ENCODE measurements at regions not wholly inside any gene's neighbourhood (a gene's known extent, or its start where the extent isn't known, plus 50 kb on each side); places are given as distances from the start of the nearest gene placed in this dataset.

- Mint-ChIP-seq H3K36me3 (no peaks in the 10 kb centered on the region), H3K27ac (no peak overlapping the region), H3K4me3 (no peak overlapping the region), H3K4me1 (no peaks in the 10 kb centered on the region), H3K9me3 (no peaks in the 10 kb centered on the region)
- ATAC-seq (no peak), DNase-seq (ENCODE audit: low spot score in 2 of 2) (no peak)
Measured at GRCh38 chr2:128776461-128777195, 458.0 kb upstream of the HS6ST1 start.

DNA sequence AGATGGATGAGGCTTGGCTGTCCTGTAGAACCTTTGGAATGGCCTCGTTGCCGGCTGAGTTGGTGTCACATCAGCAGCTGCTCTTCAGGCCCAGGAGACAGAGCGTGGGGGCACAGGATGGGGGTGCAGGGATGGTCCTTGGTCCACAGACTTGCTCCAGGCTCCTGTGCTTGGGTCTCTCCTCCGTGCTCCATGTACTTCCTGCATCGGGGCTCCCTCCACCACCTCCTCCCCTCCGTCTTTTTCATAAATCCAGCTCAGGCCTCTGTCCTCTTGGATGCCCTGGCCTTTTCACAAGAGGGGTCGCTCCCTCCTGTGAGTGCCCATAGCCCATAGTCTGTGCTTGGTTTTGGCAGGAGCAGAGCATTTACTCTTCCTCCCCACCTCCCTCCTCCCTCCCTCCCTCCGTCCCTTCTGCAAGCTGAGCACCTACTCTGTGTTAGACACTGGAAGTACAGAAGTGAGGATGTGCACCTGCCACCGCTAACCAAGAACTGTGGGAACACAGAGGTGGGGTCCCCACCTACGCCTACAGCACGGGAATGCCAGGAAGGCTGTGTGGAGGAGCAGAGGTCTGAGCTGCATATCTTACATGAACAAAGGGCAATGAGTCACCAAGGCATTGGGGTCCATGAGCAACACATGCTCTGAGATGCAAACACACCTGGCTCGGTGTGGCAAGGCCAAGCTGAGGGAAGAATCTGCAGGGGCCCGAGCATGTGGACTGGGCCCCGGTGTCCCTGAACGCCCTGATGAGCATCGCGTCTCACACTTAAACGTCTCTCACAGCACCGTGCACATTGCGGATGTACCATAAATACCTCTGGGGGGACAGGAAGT lies 458.7 kb upstream of the HS6ST1 start:
- DNase-seq (ENCODE audit: low spot score in 2 of 2) (no peak), ATAC-seq (no peak)
- H3K4me3 Mint-ChIP-seq: no peak overlapping the region
- H3K36me3 Mint-ChIP-seq: no peaks in the 10 kb centered on the region
- H3K27ac Mint-ChIP-seq: no peak overlapping the region
- no peaks in the 10 kb centered on the region for H3K4me1 Mint-ChIP-seq
- no peaks in the 10 kb centered on the region for H3K9me3 Mint-ChIP-seq

- no peaks in the 10 kb centered on the region for H3K9me3 Mint-ChIP-seq
- no peak overlapping the region for H3K4me3 Mint-ChIP-seq
- H3K27ac Mint-ChIP-seq: no peak overlapping the region
- no peak for ATAC-seq
- no peaks in the 10 kb centered on the region for H3K36me3 Mint-ChIP-seq
- H3K4me1 Mint-ChIP-seq: no peaks in the 10 kb centered on the region
- no peak for DNase-seq (ENCODE audit: low spot score in 2 of 2)
Measured at GRCh38 chr2:128778843-128779242, 460.2 kb upstream of the HS6ST1 start.

DNA sequence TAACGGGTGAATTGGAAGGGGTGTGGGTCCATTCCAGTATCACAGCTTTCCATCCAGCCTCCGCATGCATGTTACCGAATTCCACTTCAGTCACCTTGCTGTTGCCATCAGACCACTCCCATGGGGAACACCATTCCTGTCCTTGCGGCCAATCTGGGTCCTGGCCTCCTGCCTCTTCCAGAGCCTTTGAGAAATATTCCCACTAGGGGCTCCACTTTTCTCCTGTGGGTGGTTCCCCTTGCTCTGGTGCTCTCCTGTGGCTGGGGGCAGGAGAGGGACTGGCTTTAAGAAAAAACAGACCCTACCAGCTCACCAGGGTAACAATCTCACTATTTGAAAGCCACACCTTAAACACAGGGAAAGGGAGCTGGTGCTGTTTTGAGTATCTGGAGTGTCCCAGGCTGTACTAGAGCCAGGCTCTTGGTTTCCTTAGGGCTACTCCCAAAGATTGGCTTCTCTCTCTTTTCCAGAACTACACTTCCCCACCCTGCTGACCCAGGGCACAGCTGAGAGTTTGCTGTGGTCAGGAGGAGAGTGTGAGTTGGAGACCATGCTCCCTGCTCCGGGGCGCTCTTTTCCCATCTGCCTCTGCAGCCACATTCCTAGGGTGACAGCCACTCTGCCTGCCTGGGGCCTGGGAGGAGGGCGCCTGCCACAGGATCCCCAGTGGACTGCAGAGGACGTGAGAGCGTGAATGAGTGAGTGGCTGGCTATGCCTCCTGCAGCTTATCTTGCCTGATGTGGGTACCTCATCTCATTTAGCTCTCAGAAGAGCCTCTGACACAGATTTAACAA lies 460.8 kb upstream of the HS6ST1 start:
- Mint-ChIP-seq H3K4me1 (no peaks in the 10 kb centered on the region), H3K27ac (no peak overlapping the region), H3K9me3 (no peaks in the 10 kb centered on the region), H3K36me3 (no peaks in the 10 kb centered on the region), H3K4me3 (no peak overlapping the region)
- ATAC-seq (no peak), DNase-seq (ENCODE audit: low spot score in 2 of 2) (peak in 1 of 2 donors; percentile 15)

GRCh38 chr2:128780434-128781080 lies 461.9 kb upstream of the HS6ST1 start:
- no peak for ATAC-seq
- peak in 1 of 2 donors; percentile 10 for DNase-seq (ENCODE audit: low spot score in 2 of 2)
- no peaks in the 10 kb centered on the region for H3K9me3 Mint-ChIP-seq
- no peak overlapping the region for H3K4me3 Mint-ChIP-seq
- no peaks in the 10 kb centered on the region for H3K36me3 Mint-ChIP-seq
- no peaks in the 10 kb centered on the region for H3K4me1 Mint-ChIP-seq
- no peak overlapping the region for H3K27ac Mint-ChIP-seq

- H3K4me3 Mint-ChIP-seq: no peak overlapping the region
- H3K4me1 Mint-ChIP-seq: no peaks in the 10 kb centered on the region
- H3K27ac Mint-ChIP-seq: no peak overlapping the region
- no peak for ATAC-seq
- no peaks in the 10 kb centered on the region for H3K36me3 Mint-ChIP-seq
- peak in 1 of 2 donors; percentile 26 for DNase-seq (ENCODE audit: low spot score in 2 of 2)
- no peaks in the 10 kb centered on the region for H3K9me3 Mint-ChIP-seq
Measured at GRCh38 chr2:128781166-128781565, 462.5 kb upstream of the HS6ST1 start.

- ATAC-seq (no peak), DNase-seq (ENCODE audit: low spot score in 2 of 2) (peak in 1 of 2 donors; percentile 30)
- H3K4me3 Mint-ChIP-seq: no peak overlapping the region
- no peaks in the 10 kb centered on the region for H3K4me1 Mint-ChIP-seq
- no peak overlapping the region for H3K27ac Mint-ChIP-seq
- no peaks in the 10 kb centered on the region for H3K36me3 Mint-ChIP-seq
- no peaks in the 10 kb centered on the region for H3K9me3 Mint-ChIP-seq
Measured at GRCh38 chr2:128781585-128782385, 463.1 kb upstream of the HS6ST1 start.

GRCh38 chr2:128782411-128783192 lies 463.9 kb upstream of the HS6ST1 start:
- Mint-ChIP-seq H3K9me3 (no peaks in the 10 kb centered on the region), H3K4me1 (no peaks in the 10 kb centered on the region), H3K36me3 (no peaks in the 10 kb centered on the region), H3K4me3 (no peak overlapping the region), H3K27ac (no peak overlapping the region)
- DNase-seq (ENCODE audit: low spot score in 2 of 2) (peak in 1 of 2 donors; percentile 18), ATAC-seq (peak; percentile 29)

DNA sequence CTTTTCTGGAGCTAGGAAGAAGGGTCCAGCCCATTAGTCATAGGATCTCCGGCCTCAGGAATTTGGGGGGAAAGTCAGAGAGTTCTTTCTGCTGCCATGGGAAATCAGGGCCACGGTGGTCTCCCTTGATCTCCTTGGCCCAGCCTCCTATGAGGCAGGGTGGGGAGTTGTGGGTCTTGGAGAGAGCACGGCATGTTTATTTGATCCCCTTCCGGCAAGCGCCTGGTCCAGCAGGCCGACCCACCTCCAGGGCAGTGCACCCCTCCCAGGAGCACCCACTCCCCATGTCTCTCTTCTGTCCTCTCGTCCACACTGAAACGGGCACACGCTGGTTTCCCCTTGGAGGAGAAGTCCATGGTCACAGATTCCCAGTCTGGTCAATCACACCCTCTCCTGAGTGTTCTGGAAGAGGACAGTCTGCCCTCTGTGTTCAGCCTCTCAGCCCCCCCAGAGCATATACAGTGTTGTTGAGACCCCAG lies 464.6 kb upstream of the HS6ST1 start:
- no peaks in the 10 kb centered on the region for H3K36me3 Mint-ChIP-seq
- no peak for ATAC-seq
- H3K4me1 Mint-ChIP-seq: no peaks in the 10 kb centered on the region
- DNase-seq (ENCODE audit: low spot score in 2 of 2): peak in 1 of 2 donors; percentile 36
- peaks cover 1% of the 10 kb centered on the region for H3K9me3 Mint-ChIP-seq
- no peak overlapping the region for H3K27ac Mint-ChIP-seq
- H3K4me3 Mint-ChIP-seq: no peak overlapping the region

DNA sequence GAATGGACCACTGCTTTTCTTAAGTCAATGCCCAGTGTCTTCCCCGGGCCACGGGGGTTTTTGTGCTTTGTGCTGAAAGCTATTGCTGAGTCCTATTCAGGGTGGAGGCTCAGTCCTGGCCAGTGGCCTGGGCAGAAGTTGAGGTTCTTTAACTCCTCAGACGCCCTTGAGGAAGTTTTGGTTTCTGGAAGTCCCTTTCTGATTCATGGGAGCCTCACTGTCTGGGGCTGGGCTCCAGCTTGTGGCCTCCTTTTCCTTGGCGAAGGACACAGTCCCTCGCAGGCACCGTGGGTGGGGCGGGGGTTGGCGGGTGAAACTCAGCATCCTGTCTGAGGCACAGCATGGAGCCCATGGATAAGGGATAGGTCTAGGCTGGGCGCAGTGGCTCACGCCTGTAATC lies 465.2 kb upstream of the HS6ST1 start:
- H3K4me1 Mint-ChIP-seq: no peaks in the 10 kb centered on the region
- H3K9me3 Mint-ChIP-seq: peaks cover 6% of the 10 kb centered on the region
- no peak overlapping the region for H3K4me3 Mint-ChIP-seq
- no peak for ATAC-seq
- H3K27ac Mint-ChIP-seq: no peak overlapping the region
- H3K36me3 Mint-ChIP-seq: no peaks in the 10 kb centered on the region
- peak in 1 of 2 donors; percentile 38 for DNase-seq (ENCODE audit: low spot score in 2 of 2)

DNA sequence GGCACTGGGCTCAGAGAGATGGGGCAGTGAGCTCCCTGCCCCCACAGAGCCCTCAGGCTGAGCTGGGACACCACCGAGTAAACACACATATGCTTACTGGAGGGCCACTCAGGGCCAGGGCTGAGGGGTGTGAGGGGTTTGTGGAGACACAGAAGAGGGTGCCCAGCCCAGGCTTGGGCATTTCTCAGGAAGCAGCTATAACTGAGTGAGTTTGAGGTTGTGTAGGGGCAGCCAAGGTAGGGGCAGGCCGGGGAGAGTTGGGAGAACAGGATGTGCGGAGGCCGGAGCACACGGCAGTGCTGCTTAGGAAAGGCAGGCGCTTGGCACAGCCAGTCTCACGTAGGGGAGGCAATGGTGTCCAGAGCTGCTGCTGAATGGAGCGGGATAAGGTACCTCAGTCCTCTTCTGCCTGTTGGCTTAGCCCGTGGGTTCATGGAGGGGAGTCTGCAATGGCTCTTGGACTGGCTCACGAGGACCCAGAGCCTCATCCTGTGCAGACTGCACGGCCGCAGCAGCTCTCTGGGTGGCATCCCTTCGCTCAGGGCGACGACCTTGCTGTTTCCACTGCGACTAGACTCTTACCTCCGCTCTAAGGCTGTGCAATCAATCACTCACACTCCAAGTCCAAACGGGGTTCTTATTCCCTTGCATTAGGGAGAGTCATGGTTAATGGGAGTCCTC lies 466.1 kb upstream of the HS6ST1 start:
- no peak overlapping the region for H3K4me3 Mint-ChIP-seq
- peaks cover 6% of the 10 kb centered on the region for H3K9me3 Mint-ChIP-seq
- no peak overlapping the region for H3K27ac Mint-ChIP-seq
- no peaks in the 10 kb centered on the region for H3K36me3 Mint-ChIP-seq
- H3K4me1 Mint-ChIP-seq: no peaks in the 10 kb centered on the region
- peak in 1 of 2 donors; percentile 8 for DNase-seq (ENCODE audit: low spot score in 2 of 2)
- no peak for ATAC-seq

GRCh38 chr2:128786316-128786715 lies 467.6 kb upstream of the HS6ST1 start:
- no peak overlapping the region for H3K27ac Mint-ChIP-seq
- ATAC-seq: no peak
- no peak overlapping the region for H3K4me3 Mint-ChIP-seq
- no peaks in the 10 kb centered on the region for H3K36me3 Mint-ChIP-seq
- peaks cover 6% of the 10 kb centered on the region for H3K9me3 Mint-ChIP-seq
- peak in 1 of 2 donors; percentile 7 for DNase-seq (ENCODE audit: low spot score in 2 of 2)
- no peaks in the 10 kb centered on the region for H3K4me1 Mint-ChIP-seq

GRCh38 chr2:128786741-128787478 lies 468.2 kb upstream of the HS6ST1 start:
- H3K9me3 Mint-ChIP-seq: peaks cover 6% of the 10 kb centered on the region
- no peaks in the 10 kb centered on the region for H3K36me3 Mint-ChIP-seq
- ATAC-seq: no peak
- H3K27ac Mint-ChIP-seq: no peak overlapping the region
- H3K4me3 Mint-ChIP-seq: no peak overlapping the region
- H3K4me1 Mint-ChIP-seq: no peaks in the 10 kb centered on the region
- DNase-seq (ENCODE audit: low spot score in 2 of 2): peak in 1 of 2 donors; percentile 32

All from stimulated activated effector memory CD8-positive, alpha-beta T cell treated with anti-CD3 and anti-CD28 coated beads, Interleukin-12 subunit alpha, Interleukin-12 subunit beta, amount 100 ng/mL, for 72 hours (primary cell).